Neuronal stem cell (in vitro differentiated cells): ENCODE measurements at regions not wholly inside any gene's neighbourhood (a gene's known extent, or its start where the extent isn't known, plus 50 kb on each side); places are given as distances from the start of the nearest gene placed in this dataset.

Source experiments
- DNase-seq: peaks from one replicate; pipeline ENCODE4 v3.0.0-alpha.2; 2013; ENCODE audit warnings: low spot score
- H2AFZ ChIP-seq: one replicate; pipeline ENCODE4 v1.6.1; 2013; ENCODE audit warnings: mild to moderate bottlenecking, low read length, inconsistent platforms
- H2AK5ac ChIP-seq: 2 replicates; pipeline ENCODE4 v1.6.1; 2013; ENCODE audit warnings: low read depth, mild to moderate bottlenecking, inconsistent platforms, low read length, moderate library complexity, mixed read lengths
- H2BK120ac ChIP-seq: 2 replicates; pipeline ENCODE4 v1.6.1; 2013; ENCODE audit warnings: low read depth, mild to moderate bottlenecking, inconsistent platforms, low read length, moderate library complexity, mixed read lengths
- H2BK12ac ChIP-seq: one replicate; pipeline ENCODE4 v1.6.1; 2013; ENCODE audit warnings: low read length, inconsistent platforms
- H2BK15ac ChIP-seq: 2 replicates; pipeline ENCODE4 v1.6.1; 2013; ENCODE audit warnings: mild to moderate bottlenecking, low read length, inconsistent platforms, mixed read lengths
- H2BK5ac ChIP-seq: one replicate; pipeline ENCODE4 v1.6.1; 2013; ENCODE audit warnings: inconsistent platforms, mild to moderate bottlenecking, low read length, moderate library complexity
- H3K14ac ChIP-seq: one replicate; pipeline ENCODE4 v1.6.1; 2013; ENCODE audit warnings: low read length, inconsistent platforms
- H3K18ac ChIP-seq: 2 replicates; pipeline ENCODE4 v1.6.1; 2013; ENCODE audit warnings: low read length, inconsistent platforms
- H3K23ac ChIP-seq: 2 replicates; pipeline ENCODE4 v1.6.1; 2013; ENCODE audit warnings: low read depth, mild to moderate bottlenecking, mixed read lengths, low read length, inconsistent platforms; ENCODE audit not compliant: poor library complexity
- H3K27ac ChIP-seq: replicated peaks from 3 replicates; pipeline ENCODE4 v1.5.1; 2013; ENCODE audit warnings: low read length, inconsistent platforms
- H3K27me3 ChIP-seq, 3 experiments: 2 replicates each; pipeline ENCODE4 v1.6.1; 2013; ENCODE audit warnings: low read length in 3 of 3, mild to moderate bottlenecking in 2 of 3, inconsistent platforms in 1 of 3, low read depth in 1 of 3, mixed read lengths in 1 of 3, moderate library complexity in 1 of 3; ENCODE audit not compliant: control insufficient read depth in 3 of 3, insufficient read depth in 3 of 3
- H3K36me3 ChIP-seq, 2 donors: replicated peaks in 1 of 2; 2 replicates each; pipeline ENCODE4 v1.6.1; 2013; ENCODE audit warnings: low read length in 2 of 2; ENCODE audit not compliant: control insufficient read depth in 2 of 2, insufficient read depth in 2 of 2
- H3K4ac ChIP-seq: 2 replicates; pipeline ENCODE4 v1.6.1; 2013; ENCODE audit warnings: inconsistent platforms, mild to moderate bottlenecking, low read length, moderate library complexity
- H3K4me1 ChIP-seq, 2 donors: 1 replicate in 1 of 2; 2 replicates in 1 of 2; pipeline ENCODE4 v1.6.1; 2013; ENCODE audit warnings: low read length in 2 of 2, low read depth in 1 of 2; ENCODE audit not compliant: control insufficient read depth in 2 of 2, insufficient read depth in 1 of 2
- H3K4me2 ChIP-seq: one replicate; pipeline ENCODE4 v1.6.1; 2013; ENCODE audit warnings: mild to moderate bottlenecking, low read length, inconsistent platforms; ENCODE audit not compliant: insufficient read depth, poor library complexity, severe bottlenecking
- H3K4me3 ChIP-seq, 2 donors: 2 replicates each; pipeline ENCODE4 v1.5.1; 2013; ENCODE audit warnings: low read length in 2 of 2, mild to moderate bottlenecking in 2 of 2, inconsistent platforms in 1 of 2, moderate library complexity in 1 of 2
- H3K79me1 ChIP-seq: one replicate; pipeline ENCODE4 v1.6.1; 2013; ENCODE audit warnings: low read depth, mild to moderate bottlenecking, inconsistent platforms, low read length, moderate library complexity
- H3K9ac ChIP-seq: one replicate; pipeline ENCODE4 v1.6.1; 2013; ENCODE audit warnings: mild to moderate bottlenecking, low read depth, low read length, inconsistent platforms; ENCODE audit not compliant: poor library complexity
- H3K9me3 ChIP-seq, 2 donors: replicated peaks in 1 of 2; 2 replicates each; pipeline versions ENCODE3 to v1.6.1; 2013; ENCODE audit warnings: low read length in 2 of 2, mild to moderate bottlenecking in 2 of 2, inconsistent platforms in 1 of 2, low read depth in 1 of 2, mixed read lengths in 1 of 2, moderate library complexity in 1 of 2; ENCODE audit not compliant: control insufficient read depth in 2 of 2, insufficient read depth in 1 of 2
- H4K8ac ChIP-seq: one replicate; pipeline ENCODE4 v1.6.1; 2013; ENCODE audit warnings: low read depth, mild to moderate bottlenecking, inconsistent platforms, low read length, moderate library complexity
- H4K91ac ChIP-seq: one replicate; pipeline ENCODE4 v1.6.1; 2013; ENCODE audit warnings: low read length, low read depth, mild to moderate bottlenecking, inconsistent platforms; ENCODE audit not compliant: poor library complexity
- WGBS, 2 donors: extraction: QIAGEN DNeasy Blood & Tissue Kit; methylation state at CpG; one replicate each; pipeline ENCODE4 v1.1.7; 2013; ENCODE audit warnings: missing lambda C conversion rate in 2 of 2, mixed read lengths in 1 of 2; ENCODE audit not compliant: insufficient read length in 2 of 2, insufficient replicate concordance in 1 of 2; ENCODE audit errors: extremely low coverage in 2 of 2; 5-methylcytosine and 5-hydroxymethylcytosine counted together

DNA sequence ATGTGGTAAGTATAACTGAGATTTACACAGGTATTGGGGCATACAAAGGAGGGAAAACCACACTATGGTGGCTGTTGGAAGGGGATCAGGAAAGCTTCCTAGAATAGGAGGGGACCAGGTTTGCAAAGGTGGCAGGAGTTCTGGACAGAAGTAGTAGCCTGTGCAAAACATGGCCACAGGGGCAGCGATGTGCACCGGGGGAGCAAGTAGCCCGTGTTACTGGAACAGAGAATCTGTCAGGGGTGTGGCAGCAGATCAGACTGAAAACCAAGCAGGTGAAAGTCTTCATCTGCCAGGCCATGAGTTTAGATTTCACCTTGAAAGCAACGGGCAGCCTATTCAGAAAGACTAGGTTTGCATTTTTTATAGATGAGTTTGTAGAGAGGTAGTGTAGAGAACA lies 182.3 kb upstream of the LPP start:
- Histone ChIP-seq H2AK5ac (no peak overlapping the region), H2BK15ac (no peak overlapping the region), H3K27ac (no peak overlapping the region), H3K4me1 (no peaks in the 10 kb centered on the region), H2BK12ac (no peak overlapping the region), H4K91ac (no peak overlapping the region), H4K8ac (no peak overlapping the region), H3K4me3 (no peak overlapping the region), H2BK5ac (no peak overlapping the region), H3K4ac (no peak overlapping the region), H3K36me3 (no peaks in the 10 kb centered on the region), H3K18ac (no peak overlapping the region), H2AFZ (no peak overlapping the region), H3K27me3 (no peaks in the 10 kb centered on the region), H3K9me3 (no peaks in the 10 kb centered on the region), H3K23ac (no peak overlapping the region), H2BK120ac (no peak overlapping the region), H3K14ac (no peak overlapping the region), H3K4me2 (no peak overlapping the region), H3K9ac (no peak overlapping the region), H3K79me1 (no peaks in the 10 kb centered on the region)
- DNase-seq: no peak
- WGBS, 2 donors: no CpG with 5 or more reads among the region's 4 CpGs

- Histone ChIP-seq H2BK12ac (no peak overlapping the region), H3K23ac (no peak overlapping the region), H4K91ac (no peak overlapping the region), H3K9me3 (no peaks in the 10 kb centered on the region), H3K36me3 (no peaks in the 10 kb centered on the region), H2AK5ac (no peak overlapping the region), H3K4me2 (no peak overlapping the region), H3K18ac (no peak overlapping the region), H3K27ac (no peak overlapping the region), H2BK5ac (no peak overlapping the region), H3K9ac (no peak overlapping the region), H2AFZ (no peak overlapping the region), H3K4ac (no peak overlapping the region), H3K79me1 (no peaks in the 10 kb centered on the region), H2BK15ac (no peak overlapping the region), H3K14ac (no peak overlapping the region), H3K27me3 (no peaks in the 10 kb centered on the region), H4K8ac (no peak overlapping the region), H2BK120ac (no peak overlapping the region), H3K4me1 (no peaks in the 10 kb centered on the region), H3K4me3 (no peak overlapping the region)
- DNase-seq: no peak
- WGBS, 2 donors: no CpG with 5 or more reads among the region's 3 CpGs
Observed at GRCh38 chr3:187972454-187972853, 181.5 kb upstream of the LPP start.

- no peaks in the 10 kb centered on the region for H3K36me3 ChIP-seq
- H3K4me1 ChIP-seq: no peaks in the 10 kb centered on the region
- no peak overlapping the region for H2BK120ac ChIP-seq
- H3K4me2 ChIP-seq: no peak overlapping the region
- H3K18ac ChIP-seq: no peak overlapping the region
- H3K23ac ChIP-seq: no peak overlapping the region
- H3K4me3 ChIP-seq: no peak overlapping the region
- no peak overlapping the region for H3K27ac ChIP-seq
- H4K8ac ChIP-seq: no peak overlapping the region
- DNase-seq: no peak
- no peaks in the 10 kb centered on the region for H3K27me3 ChIP-seq
- H2BK5ac ChIP-seq: no peak overlapping the region
- peaks cover 0 to 3% of the 10 kb centered on the region in 2 donors for H3K9me3 ChIP-seq
- no peak overlapping the region for H3K14ac ChIP-seq
- no peak overlapping the region for H2AK5ac ChIP-seq
- no peak overlapping the region for H3K4ac ChIP-seq
- H2BK15ac ChIP-seq: no peak overlapping the region
- H3K9ac ChIP-seq: no peak overlapping the region
- H2BK12ac ChIP-seq: no peak overlapping the region
- H4K91ac ChIP-seq: no peak overlapping the region
- H3K79me1 ChIP-seq: no peaks in the 10 kb centered on the region
- no CpG with 5 or more reads among the region's 9 CpGs for WGBS, 2 donors
- no peak overlapping the region for H2AFZ ChIP-seq
Observed at GRCh38 chr3:187973977-187974870, 179.7 kb upstream of the LPP start.

DNA sequence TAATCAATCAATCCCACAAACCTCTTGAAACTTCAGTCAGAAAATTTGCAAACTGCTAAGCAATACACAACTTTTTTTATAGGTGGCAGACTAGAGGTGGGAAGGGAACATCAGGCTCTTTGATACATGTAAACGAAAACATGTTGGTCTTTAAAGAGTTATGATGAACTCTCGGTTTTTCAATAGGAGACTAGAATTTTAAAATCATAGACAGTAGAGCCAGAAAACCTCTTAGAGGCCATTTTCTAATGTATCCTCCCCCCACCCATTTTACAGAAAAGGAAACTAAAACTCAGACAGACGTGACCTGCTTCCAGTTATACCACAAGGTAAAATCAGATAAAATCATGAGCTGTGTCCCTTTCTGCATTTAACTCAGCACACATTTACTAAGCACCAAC lies 179.1 kb upstream of the LPP start:
- Histone ChIP-seq H3K4me1 (no peaks in the 10 kb centered on the region), H2BK5ac (no peak overlapping the region), H3K4me3 (no peak overlapping the region), H3K79me1 (no peaks in the 10 kb centered on the region), H3K4ac (no peak overlapping the region), H2BK15ac (no peak overlapping the region), H4K91ac (no peak overlapping the region), H2AK5ac (no peak overlapping the region), H2BK12ac (no peak overlapping the region), H3K14ac (no peak overlapping the region), H3K9me3 (peaks cover 0 to 3% of the 10 kb centered on the region in 2 donors), H3K27me3 (no peaks in the 10 kb centered on the region), H3K18ac (no peak overlapping the region), H2AFZ (no peak overlapping the region), H3K9ac (no peak overlapping the region), H3K4me2 (no peak overlapping the region), H2BK120ac (no peak overlapping the region), H3K23ac (no peak overlapping the region), H3K27ac (no peak overlapping the region), H4K8ac (no peak overlapping the region), H3K36me3 (no peaks in the 10 kb centered on the region)
- DNase-seq: no peak
- WGBS, 2 donors: no CpG with 5 or more reads among the region's 3 CpGs
